ENCODE measurements at regions not wholly inside any gene's neighbourhood (a gene's known extent, or its start where the extent isn't known, plus 50 kb on each side); places are given as distances from the start of the nearest gene placed in this dataset.
"Not testable (repeated sequence)": the region's sequence is repeated elsewhere in the genome, so short reads cannot be mapped to it uniquely, and the experiment has no call there.

GRCh38 chr4:147102596-147102995 lies 156.9 kb upstream of the TTC29 start:
- DNase-seq (ENCODE audit: low read depth): no peak

GRCh38 chr4:147103403-147103946 lies 157.8 kb upstream of the TTC29 start:
- DNase-seq (ENCODE audit: low read depth): no peak

- no peak for DNase-seq (ENCODE audit: low read depth)
Observed at GRCh38 chr4:147104768-147105167, 159.1 kb upstream of the TTC29 start.

GRCh38 chr4:147108409-147108808 lies 162.7 kb upstream of the TTC29 start:
- no peak for DNase-seq (ENCODE audit: low read depth)

GRCh38 chr4:147109800-147110199 lies 164.1 kb upstream of the TTC29 start:
- DNase-seq (ENCODE audit: low read depth): no peak

GRCh38 chr4:147110473-147111367 lies 165.1 kb upstream of the TTC29 start:
- DNase-seq (ENCODE audit: low read depth): no peak

- not testable (repeated sequence) for DNase-seq (ENCODE audit: low read depth)
Observed at GRCh38 chr4:147112196-147112595, 166.5 kb upstream of the TTC29 start.

GRCh38 chr4:147117431-147117830 lies 171.8 kb upstream of the TTC29 start:
- DNase-seq (ENCODE audit: low read depth): no peak

GRCh38 chr4:147118528-147118927 lies 172.9 kb upstream of the TTC29 start:
- DNase-seq (ENCODE audit: low read depth): no peak

- no peak for DNase-seq (ENCODE audit: low read depth)
Observed at GRCh38 chr4:147122685-147123084, 177.0 kb upstream of the TTC29 start.

- no peak for DNase-seq (ENCODE audit: low read depth)
Observed at GRCh38 chr4:147123146-147123545, 177.5 kb upstream of the TTC29 start.

GRCh38 chr4:147128787-147129186 lies 183.1 kb upstream of the TTC29 start:
- no peak for DNase-seq (ENCODE audit: low read depth)

- no peak for DNase-seq (ENCODE audit: low read depth)
Observed at GRCh38 chr4:147129687-147130086, 184.0 kb upstream of the TTC29 start.

- no peak for DNase-seq (ENCODE audit: low read depth)
Observed at GRCh38 chr4:147134536-147135210, 189.0 kb upstream of the TTC29 start.

GRCh38 chr4:147136310-147136709 lies 190.6 kb upstream of the TTC29 start:
- DNase-seq (ENCODE audit: low read depth): no peak

GRCh38 chr4:147136751-147137150 lies 191.1 kb upstream of the TTC29 start:
- no peak for DNase-seq (ENCODE audit: low read depth)

GRCh38 chr4:147137280-147137679 lies 191.6 kb upstream of the TTC29 start:
- no peak for DNase-seq (ENCODE audit: low read depth)

- DNase-seq (ENCODE audit: low read depth): no peak
Observed at GRCh38 chr4:147138171-147138570, 192.5 kb upstream of the TTC29 start.

GRCh38 chr4:147139455-147140198 lies 194.0 kb upstream of the TTC29 start:
- DNase-seq (ENCODE audit: low read depth): no peak

- no peak for DNase-seq (ENCODE audit: low read depth)
Observed at GRCh38 chr4:147151763-147152162, 206.1 kb upstream of the TTC29 start.

- no peak for DNase-seq (ENCODE audit: low read depth)
Observed at GRCh38 chr4:147157860-147158701, 212.4 kb upstream of the TTC29 start.
